ENCODE measurements at regions not wholly inside any gene's neighbourhood (a gene's known extent, or its start where the extent isn't known, plus 50 kb on each side); places are given as distances from the start of the nearest gene placed in this dataset.

DNA sequence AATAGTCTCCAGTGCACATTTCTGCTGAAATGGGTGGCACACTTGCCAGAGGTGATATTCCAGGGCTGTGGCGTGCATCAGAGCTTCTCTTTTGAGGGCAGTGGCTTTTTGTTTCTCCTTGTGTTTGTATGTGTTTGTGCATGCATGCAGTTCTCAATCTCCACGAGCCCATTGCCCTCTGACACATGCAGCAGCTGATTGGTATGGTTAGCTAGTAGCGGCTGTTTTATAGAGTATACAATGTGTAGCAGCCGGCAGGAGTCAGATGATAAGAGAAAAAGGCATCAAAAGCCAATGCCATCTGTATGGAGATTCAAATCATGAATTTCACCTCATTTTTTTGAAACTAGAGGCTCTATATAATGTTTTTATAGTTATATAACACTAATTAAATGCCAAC lies 616.9 kb upstream of the STXBP6 start:
- TF ChIP-seq, protein P1, sequence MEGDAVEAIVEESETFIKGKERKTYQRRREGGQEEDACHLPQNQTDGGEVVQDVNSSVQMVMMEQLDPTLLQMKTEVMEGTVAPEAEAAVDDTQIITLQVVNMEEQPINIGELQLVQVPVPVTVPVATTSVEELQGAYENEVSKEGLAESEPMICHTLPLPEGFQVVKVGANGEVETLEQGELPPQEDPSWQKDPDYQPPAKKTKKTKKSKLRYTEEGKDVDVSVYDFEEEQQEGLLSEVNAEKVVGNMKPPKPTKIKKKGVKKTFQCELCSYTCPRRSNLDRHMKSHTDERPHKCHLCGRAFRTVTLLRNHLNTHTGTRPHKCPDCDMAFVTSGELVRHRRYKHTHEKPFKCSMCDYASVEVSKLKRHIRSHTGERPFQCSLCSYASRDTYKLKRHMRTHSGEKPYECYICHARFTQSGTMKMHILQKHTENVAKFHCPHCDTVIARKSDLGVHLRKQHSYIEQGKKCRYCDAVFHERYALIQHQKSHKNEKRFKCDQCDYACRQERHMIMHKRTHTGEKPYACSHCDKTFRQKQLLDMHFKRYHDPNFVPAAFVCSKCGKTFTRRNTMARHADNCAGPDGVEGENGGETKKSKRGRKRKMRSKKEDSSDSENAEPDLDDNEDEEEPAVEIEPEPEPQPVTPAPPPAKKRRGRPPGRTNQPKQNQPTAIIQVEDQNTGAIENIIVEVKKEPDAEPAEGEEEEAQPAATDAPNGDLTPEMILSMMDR (IDR thresholded peaks at IDR 0.05): no peak
- TF ChIP-seq POLR2A (IDR thresholded peaks at IDR 0.05) (no peak), POLR2AphosphoS5 (IDR thresholded peaks at IDR 0.05) (no peak)

Data from prostate gland (tissue), 2 donors.